Neural progenitor cell (in vitro differentiated cells): ENCODE measurements at regions not wholly inside any gene's neighbourhood (a gene's known extent, or its start where the extent isn't known, plus 50 kb on each side); places are given as distances from the start of the nearest gene placed in this dataset.
A peak's percentile ranks its signal among the peaks of the same experiment; 100 is the strongest.

ENCODE experiments used
- DNase-seq: peaks from one replicate; pipeline ENCODE4 v3.0.0-alpha.2; 2016; ENCODE audit warnings: low spot score
- H2AFZ ChIP-seq: fragments of 200-600 bp; sonication (generic); replicated peaks from 2 replicates; pipeline ENCODE4 v1.6.1; 2016; ENCODE audit warnings: antibody characterized with exemption
- H3F3A ChIP-seq: fragments of 200-600 bp; sonication (generic); 2 replicates; pipeline ENCODE4 v1.6.1; 2016; ENCODE audit warnings: antibody characterized with exemption, low read depth
- H3K27ac ChIP-seq: fragments of 200-600 bp; sonication (generic); 2 replicates; pipeline ENCODE4 v1.5.1; 2016; ENCODE audit warnings: mild to moderate bottlenecking
- H3K27me3 ChIP-seq: fragments of 200-600 bp; sonication (generic); 2 replicates; pipeline ENCODE4 v1.6.1; 2016; ENCODE audit warnings: mild to moderate bottlenecking, moderate library complexity
- H3K36me3 ChIP-seq: fragments of 200-600 bp; sonication (generic); 2 replicates; pipeline ENCODE4 v1.5.1; 2016
- H3K4me1 ChIP-seq: fragments of 200-600 bp; sonication (generic); 2 replicates; pipeline ENCODE4 v1.6.1; 2016; ENCODE audit warnings: mixed run types
- H3K4me2 ChIP-seq: fragments of 200-600 bp; sonication (generic); 2 replicates; pipeline ENCODE4 v1.6.1; 2016
- H3K4me3 ChIP-seq: fragments of 200-600 bp; sonication (generic); 2 replicates; pipeline ENCODE4 v1.5.1; 2016
- H3K79me2 ChIP-seq: fragments of 200-600 bp; sonication (generic); 2 replicates; pipeline ENCODE4 v1.6.1; 2016; ENCODE audit warnings: low read depth
- H3K9ac ChIP-seq: fragments of 200-600 bp; sonication (generic); 2 replicates; pipeline ENCODE4 v1.6.1; 2016
- H3K9me3 ChIP-seq: fragments of 200-600 bp; sonication (generic); 2 replicates; pipeline ENCODE4 v1.5.1; 2016; ENCODE audit warnings: low read depth
- H4K20me1 ChIP-seq: fragments of 200-600 bp; sonication (generic); 2 replicates; pipeline ENCODE4 v1.6.1; 2016; ENCODE audit warnings: low read depth
- H3K27ac Mint-ChIP-seq: 3 replicates; pipeline ENCODE4 v1.8.0; 2021; ENCODE audit warnings: mixed read lengths
- H3K27me3 Mint-ChIP-seq: 2 replicates; pipeline ENCODE4 v1.8.0; 2022; ENCODE audit warnings: low read depth, mild to moderate bottlenecking, inconsistent platforms, moderate library complexity, mixed read lengths; ENCODE audit not compliant: insufficient read depth
- H3K36me3 Mint-ChIP-seq: 3 replicates; pipeline ENCODE4 v1.8.0; 2021; ENCODE audit warnings: mixed read lengths
- H3K4me1 Mint-ChIP-seq: 3 replicates; pipeline ENCODE4 v1.8.0; 2021; ENCODE audit warnings: mixed read lengths
- H3K4me3 Mint-ChIP-seq: 3 replicates; pipeline ENCODE4 v1.8.0; 2021; ENCODE audit warnings: mild to moderate bottlenecking, moderate library complexity, mixed read lengths
- H3K9me3 Mint-ChIP-seq: 3 replicates; pipeline ENCODE4 v1.8.0; 2020; ENCODE audit warnings: mixed read lengths
- EZH2 ChIP-seq: fragments of 200-600 bp; sonication (generic); IDR thresholded peaks from 2 replicates; pipeline ENCODE4 v1.6.1; 2017; ENCODE audit warnings: antibody characterized with exemption, mild to moderate bottlenecking, moderate library complexity
- EZH2phosphoT487 ChIP-seq: fragments of 200-600 bp; sonication (generic); IDR thresholded peaks from 2 replicates; pipeline ENCODE4 v1.6.1; 2017; ENCODE audit warnings: antibody characterized with exemption
- TF ChIP-seq, protein P1 (sequence below): fragments of 200-600 bp; sonication (generic); IDR thresholded peaks from 2 replicates; pipeline ENCODE4 v1.5.1; 2017; ENCODE audit warnings: antibody characterized with exemption, mild to moderate bottlenecking

DNA sequence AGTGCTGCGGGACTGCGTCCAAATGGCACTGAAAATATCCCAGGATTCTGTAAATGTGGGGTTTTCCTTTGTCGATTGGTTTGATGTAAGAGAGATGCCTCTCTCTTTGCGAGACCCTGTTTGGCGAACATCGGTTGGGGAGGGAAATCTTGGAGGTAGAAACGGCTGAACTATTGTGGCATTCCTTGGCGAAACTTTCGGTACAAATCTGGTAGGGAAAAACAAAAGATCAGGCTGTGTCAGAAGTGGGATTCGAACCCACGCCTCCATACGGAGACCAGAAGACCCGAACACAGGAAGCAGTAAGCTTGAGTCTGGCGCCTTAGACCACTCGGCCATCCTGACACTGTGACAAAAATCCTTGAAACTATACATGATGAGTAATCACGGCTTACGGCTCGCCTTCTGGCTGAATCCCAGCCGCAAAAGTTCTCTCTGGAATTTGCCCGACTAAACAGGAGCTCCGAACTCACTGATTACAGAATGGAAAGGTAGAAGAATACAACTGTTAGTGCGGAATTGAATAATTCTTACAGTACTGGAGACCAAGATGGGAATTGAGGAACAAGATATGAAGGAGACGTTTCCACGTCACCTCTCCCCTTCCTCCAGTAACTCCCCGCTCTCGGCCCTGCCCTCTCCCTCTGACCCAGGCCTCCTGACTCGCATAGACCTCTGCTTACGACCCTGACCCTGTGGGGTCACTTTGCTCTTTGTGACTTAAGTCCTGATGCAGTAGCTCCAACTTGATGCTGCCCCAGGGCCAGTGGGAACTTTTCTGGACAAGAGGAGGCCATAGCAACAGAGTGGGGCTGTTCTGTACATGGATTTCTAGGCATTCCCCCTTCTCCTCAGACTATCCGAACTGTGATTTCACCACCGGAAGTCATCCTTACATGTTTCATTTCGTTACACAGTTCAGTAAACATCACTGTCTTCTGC, 132.8 kb upstream of the ZNF184 start:
- H3K4me2 ChIP-seq: peak overlapping the region; percentile 76
- peaks cover 39% of the 10 kb centered on the region for H3F3A ChIP-seq
- peaks cover 35% of the 10 kb centered on the region for H3K27me3 ChIP-seq
- H3K36me3 ChIP-seq: no peaks in the 10 kb centered on the region
- Mint-ChIP-seq H3K9me3 (peaks cover 10% of the 10 kb centered on the region), H3K36me3 (peaks cover 6% of the 10 kb centered on the region), H3K4me3 (peak overlapping the region; percentile 96), H3K27ac (peak overlapping the region; percentile 99), H3K27me3 (peaks cover 33% of the 10 kb centered on the region), H3K4me1 (peaks cover 37% of the 10 kb centered on the region)
- no peaks in the 10 kb centered on the region for H3K4me1 ChIP-seq
- no peaks in the 10 kb centered on the region for H3K79me2 ChIP-seq
- H3K9ac ChIP-seq: peak overlapping the region; percentile 5
- H2AFZ ChIP-seq: peak overlapping the region; percentile 93
- peak overlapping the region; percentile 83 for H3K4me3 ChIP-seq
- H4K20me1 ChIP-seq: no peaks in the 10 kb centered on the region
- H3K27ac ChIP-seq: no peak overlapping the region
- TF ChIP-seq, protein P1, sequence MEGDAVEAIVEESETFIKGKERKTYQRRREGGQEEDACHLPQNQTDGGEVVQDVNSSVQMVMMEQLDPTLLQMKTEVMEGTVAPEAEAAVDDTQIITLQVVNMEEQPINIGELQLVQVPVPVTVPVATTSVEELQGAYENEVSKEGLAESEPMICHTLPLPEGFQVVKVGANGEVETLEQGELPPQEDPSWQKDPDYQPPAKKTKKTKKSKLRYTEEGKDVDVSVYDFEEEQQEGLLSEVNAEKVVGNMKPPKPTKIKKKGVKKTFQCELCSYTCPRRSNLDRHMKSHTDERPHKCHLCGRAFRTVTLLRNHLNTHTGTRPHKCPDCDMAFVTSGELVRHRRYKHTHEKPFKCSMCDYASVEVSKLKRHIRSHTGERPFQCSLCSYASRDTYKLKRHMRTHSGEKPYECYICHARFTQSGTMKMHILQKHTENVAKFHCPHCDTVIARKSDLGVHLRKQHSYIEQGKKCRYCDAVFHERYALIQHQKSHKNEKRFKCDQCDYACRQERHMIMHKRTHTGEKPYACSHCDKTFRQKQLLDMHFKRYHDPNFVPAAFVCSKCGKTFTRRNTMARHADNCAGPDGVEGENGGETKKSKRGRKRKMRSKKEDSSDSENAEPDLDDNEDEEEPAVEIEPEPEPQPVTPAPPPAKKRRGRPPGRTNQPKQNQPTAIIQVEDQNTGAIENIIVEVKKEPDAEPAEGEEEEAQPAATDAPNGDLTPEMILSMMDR: no peak
- TF ChIP-seq EZH2 (no peak), EZH2phosphoT487 (no peak)
- no peaks in the 10 kb centered on the region for H3K9me3 ChIP-seq
- DNase-seq: peak; percentile 90

DNA sequence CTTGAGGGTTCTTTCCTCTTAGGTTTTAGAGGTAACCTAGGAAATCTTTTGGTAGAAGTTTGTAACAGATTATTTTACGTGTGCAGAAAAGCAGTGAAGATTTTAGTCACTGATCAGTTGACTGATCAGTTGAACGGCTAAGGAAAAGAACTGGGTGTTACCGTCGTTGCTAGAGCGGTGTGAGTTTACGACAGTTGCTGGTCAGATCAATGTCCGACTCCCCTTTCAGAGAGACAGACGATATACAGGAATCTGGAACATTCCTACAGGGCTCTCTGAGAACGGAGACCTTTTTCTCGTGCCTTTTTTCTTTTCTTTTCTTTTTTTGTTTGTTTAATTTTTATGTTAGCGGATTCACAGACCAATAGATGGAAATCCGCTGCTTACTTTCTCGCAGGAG, 132.1 kb upstream of the ZNF184 start:
- TF ChIP-seq EZH2 (no peak), EZH2phosphoT487 (no peak)
- TF ChIP-seq, protein P1: no peak
- Histone ChIP-seq H3K27ac (no peak overlapping the region), H3K4me1 (no peaks in the 10 kb centered on the region), H3K4me2 (peak overlapping the region; percentile 76), H3K27me3 (peaks cover 42% of the 10 kb centered on the region), H2AFZ (peak overlapping the region; percentile 93), H3K4me3 (peak overlapping the region; percentile 83), H3K9me3 (no peaks in the 10 kb centered on the region), H3K36me3 (no peaks in the 10 kb centered on the region), H3K79me2 (no peaks in the 10 kb centered on the region), H3F3A (peaks cover 39% of the 10 kb centered on the region), H4K20me1 (no peaks in the 10 kb centered on the region), H3K9ac (peak overlapping the region; percentile 5)
- H3K4me1 Mint-ChIP-seq: peaks cover 37% of the 10 kb centered on the region
- H3K36me3 Mint-ChIP-seq: peaks cover 6% of the 10 kb centered on the region
- peak; percentile 74 for DNase-seq
- peak overlapping the region; percentile 96 for H3K4me3 Mint-ChIP-seq
- H3K27me3 Mint-ChIP-seq: peaks cover 33% of the 10 kb centered on the region
- H3K9me3 Mint-ChIP-seq: peaks cover 10% of the 10 kb centered on the region
- peak overlapping the region; percentile 99 for H3K27ac Mint-ChIP-seq

DNA sequence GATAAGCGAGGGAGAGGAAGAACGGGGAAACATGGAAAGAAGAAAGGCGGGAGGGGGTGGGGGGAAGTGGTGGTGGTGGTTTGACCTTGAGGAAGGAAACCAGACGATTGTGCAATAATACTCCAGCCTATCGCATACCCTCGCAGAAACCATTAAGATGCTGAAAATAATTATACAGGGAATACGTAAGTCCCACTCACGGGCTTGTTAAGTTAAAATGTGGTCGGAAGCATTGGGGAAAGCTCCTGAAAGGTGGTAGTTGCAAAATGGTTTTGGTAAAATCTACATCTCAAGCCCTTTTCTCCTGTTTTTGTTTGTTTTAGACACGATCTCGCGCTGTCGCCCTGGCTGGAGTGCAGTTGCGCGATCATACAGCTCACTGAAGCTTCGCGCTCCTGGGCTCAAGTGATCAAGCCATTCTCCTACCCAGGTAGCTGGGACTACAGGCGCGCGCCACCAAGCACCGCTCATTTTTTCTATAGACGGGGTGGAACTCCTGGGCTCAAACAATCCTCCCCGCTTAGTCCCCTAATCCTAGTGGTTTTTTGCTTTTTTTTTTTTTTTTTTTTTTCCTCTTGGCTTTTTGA, 128.9 kb upstream of the ZNF184 start:
- Mint-ChIP-seq H3K9me3 (peaks cover 12% of the 10 kb centered on the region), H3K27ac (no peak overlapping the region), H3K4me1 (peaks cover 32% of the 10 kb centered on the region), H3K4me3 (peak overlapping the region; percentile 93), H3K36me3 (peaks cover 6% of the 10 kb centered on the region), H3K27me3 (peaks cover 36% of the 10 kb centered on the region)
- Histone ChIP-seq H3K4me3 (peak overlapping the region; percentile 66), H3K4me1 (no peaks in the 10 kb centered on the region), H3K9me3 (no peaks in the 10 kb centered on the region), H3K9ac (no peak overlapping the region), H3K27ac (no peak overlapping the region), H3F3A (peaks cover 39% of the 10 kb centered on the region), H2AFZ (peak overlapping the region; percentile 91), H3K79me2 (no peaks in the 10 kb centered on the region), H3K27me3 (peaks cover 74% of the 10 kb centered on the region), H3K4me2 (peak overlapping the region; percentile 87), H4K20me1 (no peaks in the 10 kb centered on the region), H3K36me3 (no peaks in the 10 kb centered on the region)
- DNase-seq: peak; percentile 65
- TF ChIP-seq, protein P1: no peak
- TF ChIP-seq EZH2: peak; percentile 35
